Common myeloid progenitor, CD34-positive (primary cell): ENCODE measurements at regions not wholly inside any gene's neighbourhood (a gene's known extent, or its start where the extent isn't known, plus 50 kb on each side); places are given as distances from the start of the nearest gene placed in this dataset.

Experiments
- CTCF ChIA-PET: fragments of 350-600 bp; sonication (Branson Sonifier 250); formaldehyde crosslinking; loops from one replicate; lab custom pipeline; 2021; ENCODE audit warnings: antibody characterized with exemption; lab: Charles Lee
- POLR2A ChIA-PET: fragments of 350-600 bp; sonication (Branson Sonifier 250); formaldehyde crosslinking; loops from one replicate; lab custom pipeline; 2021; ENCODE audit warnings: antibody characterized with exemption; lab: Charles Lee
- DNase-seq, 3 donors: peaks; one replicate each; pipeline versions ENCODE4 v3.0.0 to v3.0.0-alpha.2; 2013
- H3K27ac ChIP-seq, 2 experiments: 1 replicate in 1 of 2; 2 replicates in 1 of 2; pipeline ENCODE4 v1.7.0; 2013; ENCODE audit warnings: inconsistent platforms in 2 of 2, low read length in 2 of 2, mild to moderate bottlenecking in 2 of 2, low read depth in 1 of 2, moderate library complexity in 1 of 2; ENCODE audit not compliant: severe bottlenecking in 2 of 2, insufficient read depth in 1 of 2, poor library complexity in 1 of 2
- H3K27me3 ChIP-seq, 5 experiments: replicated peaks in 2 of 5; 1 replicate in 3 of 5; 2 replicates in 2 of 5; pipeline versions ENCODE4 v1.6.1 to v1.7.0; 2013; ENCODE audit warnings: low read length in 4 of 5, mild to moderate bottlenecking in 2 of 5, moderate library complexity in 2 of 5, inconsistent platforms in 1 of 5; ENCODE audit not compliant: insufficient read depth in 5 of 5, control insufficient read depth in 4 of 5
- H3K36me3 ChIP-seq, 4 experiments: 1 replicate in 2 of 4; 2 replicates in 2 of 4; pipeline versions ENCODE4 v1.6.1 to v1.7.0; 2013; ENCODE audit warnings: low read length in 3 of 4, control low read depth in 1 of 4, mild to moderate bottlenecking in 1 of 4; ENCODE audit not compliant: control insufficient read depth in 4 of 4, insufficient read depth in 4 of 4
- H3K4me1 ChIP-seq, 4 experiments: 1 replicate in 3 of 4; 2 replicates in 1 of 4; pipeline versions ENCODE4 v1.6.1 to v1.7.1; 2013; ENCODE audit warnings: low read length in 3 of 4, mild to moderate bottlenecking in 3 of 4, control low read depth in 1 of 4, inconsistent platforms in 1 of 4, moderate library complexity in 1 of 4; ENCODE audit not compliant: control insufficient read depth in 4 of 4, insufficient read depth in 4 of 4; ENCODE audit errors: control extremely low read depth in 1 of 4
- H3K4me3 ChIP-seq, 7 experiments: 1 replicate in 4 of 7; 2 replicates in 3 of 7; pipeline versions ENCODE4 v1.5.1 to v1.7.0; 2013; ENCODE audit warnings: mild to moderate bottlenecking in 7 of 7, low read length in 6 of 7, moderate library complexity in 6 of 7, inconsistent platforms in 2 of 7, low read depth in 2 of 7, control low read depth in 1 of 7; ENCODE audit not compliant: insufficient read depth in 4 of 7, control insufficient read depth in 1 of 7; ENCODE audit errors: extremely low read depth in 1 of 7
- H3K9me3 ChIP-seq, 5 experiments: 1 replicate in 4 of 5; 2 replicates in 1 of 5; pipeline versions ENCODE4 v1.6.1 to v1.7.1; 2013; ENCODE audit warnings: low read length in 4 of 5, mild to moderate bottlenecking in 2 of 5, inconsistent platforms in 1 of 5, low read depth in 1 of 5, moderate library complexity in 1 of 5; ENCODE audit not compliant: control insufficient read depth in 4 of 5, insufficient read depth in 2 of 5; ENCODE audit errors: control extremely low read depth in 1 of 5
- WGBS: methylation state at CpG from one replicate; pipeline ENCODE4 v1.1.5; 2013; ENCODE audit not compliant: insufficient coverage; 5-methylcytosine and 5-hydroxymethylcytosine counted together

- H3K4me3 ChIP-seq, result no peak overlapping the region
- H3K4me1 ChIP-seq, result peaks cover 0 to 21% (median 0%) of the 10 kb centered on the region in 4 experiments
- H3K27ac ChIP-seq, result no peak overlapping the region
- H3K27me3 ChIP-seq, result no peaks in the 10 kb centered on the region
- POLR2A ChIA-PET, result no interaction called here
- WGBS, result 63% methylated on average over 2 of the region's 2 CpGs
- no peaks in the 10 kb centered on the region for H3K9me3 ChIP-seq
- CTCF ChIA-PET, result no interaction called here
- no peak for DNase-seq
- H3K36me3 ChIP-seq, result no peaks in the 10 kb centered on the region
Observed at GRCh38 chr5:144711172-144711571, 540.5 kb downstream of the KCTD16 start.

- H3K9me3 ChIP-seq, result no peaks in the 10 kb centered on the region
- H3K36me3 ChIP-seq, result no peaks in the 10 kb centered on the region
- H3K27me3 ChIP-seq, result no peaks in the 10 kb centered on the region
- CTCF ChIA-PET, result no interaction called here
- WGBS, result no CpG with 5 or more reads among the region's 2 CpGs
- no peak for DNase-seq
- H3K27ac ChIP-seq, result no peak overlapping the region
- peaks cover 0 to 21% (median 0%) of the 10 kb centered on the region in 4 experiments for H3K4me1 ChIP-seq
- no peak overlapping the region for H3K4me3 ChIP-seq
- POLR2A ChIA-PET, result no interaction called here
Observed at GRCh38 chr5:144710637-144711036, 540.0 kb downstream of the KCTD16 start.

GRCh38 chr5:144703776-144704175 is 533.1 kb downstream of the KCTD16 start:
- DNase-seq, result no peak
- H3K4me3 ChIP-seq, result no peak overlapping the region
- WGBS, result no CpG with 5 or more reads among the region's 1 CpG
- CTCF ChIA-PET, result no interaction called here
- peaks cover 0 to 3% (median 0%) of the 10 kb centered on the region in 5 experiments for H3K27me3 ChIP-seq
- no peaks in the 10 kb centered on the region for H3K4me1 ChIP-seq
- no peak overlapping the region for H3K27ac ChIP-seq
- no peaks in the 10 kb centered on the region for H3K36me3 ChIP-seq
- POLR2A ChIA-PET, result no interaction called here
- no peaks in the 10 kb centered on the region for H3K9me3 ChIP-seq

- H3K4me3 ChIP-seq, result no peak overlapping the region
- peaks cover 0 to 3% (median 0%) of the 10 kb centered on the region in 5 experiments for H3K27me3 ChIP-seq
- POLR2A ChIA-PET, result no interaction called here
- H3K4me1 ChIP-seq, result no peaks in the 10 kb centered on the region
- H3K9me3 ChIP-seq, result peaks cover 0 to 4% (median 0%) of the 10 kb centered on the region in 5 experiments
- H3K27ac ChIP-seq, result no peak overlapping the region
- no peak for DNase-seq
- 100% methylated on average over 1 of the region's 2 CpGs for WGBS
- no peaks in the 10 kb centered on the region for H3K36me3 ChIP-seq
- CTCF ChIA-PET, result interaction anchor here (1.0 kb wide), 1 partner anchor 680 kb away, joined by 3 read pairs; no protein-coding TSS in a partner anchor
Observed at GRCh38 chr5:144698484-144698883, 527.8 kb downstream of the KCTD16 start.

GRCh38 chr5:144697847-144698262 is 527.2 kb downstream of the KCTD16 start:
- Histone ChIP-seq H3K27ac (no peak overlapping the region), H3K4me1 (no peaks in the 10 kb centered on the region), H3K36me3 (no peaks in the 10 kb centered on the region), H3K9me3 (peaks cover 0 to 4% (median 0%) of the 10 kb centered on the region in 5 experiments), H3K27me3 (peaks cover 0 to 3% (median 0%) of the 10 kb centered on the region in 5 experiments), H3K4me3 (no peak overlapping the region)
- DNase-seq, result no peak
- ChIA-PET CTCF (interaction anchor here (1.0 kb wide), 1 partner anchor 681 kb away, joined by 3 read pairs; no protein-coding TSS in a partner anchor), POLR2A (no interaction called here)
- WGBS, result no CpG with 5 or more reads among the region's 1 CpG

GRCh38 chr5:144691936-144692335 is 521.3 kb downstream of the KCTD16 start:
- WGBS, result no CpG with 5 or more reads among the region's 3 CpGs
- no peaks in the 10 kb centered on the region for H3K36me3 ChIP-seq
- ChIA-PET CTCF (no interaction called here), POLR2A (no interaction called here)
- H3K4me3 ChIP-seq, result no peak overlapping the region
- no peaks in the 10 kb centered on the region for H3K27me3 ChIP-seq
- H3K4me1 ChIP-seq, result no peaks in the 10 kb centered on the region
- H3K27ac ChIP-seq, result no peak overlapping the region
- no peak for DNase-seq
- peaks cover 0 to 4% (median 0%) of the 10 kb centered on the region in 5 experiments for H3K9me3 ChIP-seq

GRCh38 chr5:144684899-144685298 is 514.2 kb downstream of the KCTD16 start:
- Histone ChIP-seq H3K4me3 (no peak overlapping the region), H3K4me1 (no peaks in the 10 kb centered on the region), H3K36me3 (no peaks in the 10 kb centered on the region), H3K27me3 (no peaks in the 10 kb centered on the region), H3K9me3 (no peaks in the 10 kb centered on the region), H3K27ac (no peak overlapping the region)
- ChIA-PET CTCF (no interaction called here), POLR2A (no interaction called here)
- DNase-seq, result no peak
- 89% methylated on average over 1 of the region's 1 CpG for WGBS
